ENCODE measurements at regions not wholly inside any gene's neighbourhood (a gene's known extent, or its start where the extent isn't known, plus 50 kb on each side); places are given as distances from the start of the nearest gene placed in this dataset.

- DNase-seq = no peak
Measured at GRCh38 chr2:122357998-122358397, 602.5 kb downstream of the TSN start.

GRCh38 chr2:122358729-122359128 lies 603.3 kb downstream of the TSN start:
- DNase-seq = no peak

GRCh38 chr2:122363885-122364284 lies 608.4 kb downstream of the TSN start:
- DNase-seq = no peak

GRCh38 chr2:122366427-122366826 lies 611.0 kb downstream of the TSN start:
- DNase-seq = no peak

- DNase-seq = no peak
Measured at GRCh38 chr2:122366969-122367645, 611.7 kb downstream of the TSN start.

- DNase-seq = no peak
Measured at GRCh38 chr2:122367646-122368010, 612.2 kb downstream of the TSN start.

- no peak for DNase-seq
Measured at GRCh38 chr2:122368576-122369243, 613.3 kb downstream of the TSN start.

- no peak for DNase-seq
Measured at GRCh38 chr2:122378521-122378920, 623.1 kb downstream of the TSN start.

GRCh38 chr2:122384768-122385333 lies 629.4 kb downstream of the TSN start:
- no peak for DNase-seq

GRCh38 chr2:122388208-122388607 lies 632.8 kb downstream of the TSN start:
- no peak for DNase-seq

- DNase-seq = no peak
Measured at GRCh38 chr2:122389694-122390093, 634.2 kb downstream of the TSN start.

GRCh38 chr2:122390406-122390805 lies 635.0 kb downstream of the TSN start:
- no peak for DNase-seq

GRCh38 chr2:122391726-122392125 lies 636.3 kb downstream of the TSN start:
- no peak for DNase-seq

GRCh38 chr2:122395687-122396086 lies 640.2 kb downstream of the TSN start:
- DNase-seq = no peak

GRCh38 chr2:122411231-122411630 lies 655.8 kb downstream of the TSN start:
- DNase-seq = no peak

- DNase-seq = no peak
Measured at GRCh38 chr2:122412360-122412759, 656.9 kb downstream of the TSN start.

GRCh38 chr2:122414902-122415301 lies 659.5 kb downstream of the TSN start:
- DNase-seq = no peak

GRCh38 chr2:122417114-122417513 lies 661.7 kb downstream of the TSN start:
- no peak for DNase-seq

GRCh38 chr2:122421775-122422174 lies 666.3 kb downstream of the TSN start:
- no peak for DNase-seq

- no peak for DNase-seq
Measured at GRCh38 chr2:122422384-122422991, 667.0 kb downstream of the TSN start.

GRCh38 chr2:122423934-122424333 lies 668.5 kb downstream of the TSN start:
- no peak for DNase-seq

GRCh38 chr2:122433123-122433754 lies 677.8 kb downstream of the TSN start:
- no peak for DNase-seq

GRCh38 chr2:122445003-122445402 lies 689.6 kb downstream of the TSN start:
- no peak for DNase-seq

- DNase-seq = no peak
Measured at GRCh38 chr2:122446761-122447160, 691.3 kb downstream of the TSN start.

Data from activated CD4-positive, CD25-positive, alpha-beta regulatory T cell (primary cell).